HepG2 (cell line): ENCODE measurements at regions not wholly inside any gene's neighbourhood (a gene's known extent, or its start where the extent isn't known, plus 50 kb on each side); places are given as distances from the start of the nearest gene placed in this dataset.

Experiments
- ATAC-seq: fragments of 200-7000 bp; cut with Tn5 transposase; 3 replicates; pipeline ENCODE4 v1.9.1; 2020; ENCODE audit warnings: mild to moderate bottlenecking, moderate library complexity
- BruUV-seq: library from RNA; stranded (reverse); fragments of 400-500 nt; replicated peaks from 2 replicates; lab custom pipeline; 2021; lab: Mats Ljungman, UMichigan
- CTCF ChIA-PET: fragments of 300-600 bp; formaldehyde crosslinking; extraction: SDS; loops from one replicate; lab custom pipeline; 2021; ENCODE audit warnings: low total read pairs, inconsistent platforms, low intra/inter-chr PET ratio; lab: Yijun Ruan, JAX
- POLR2A ChIA-PET: fragments of 350-600 bp; sonication (Branson Sonifier 250); formaldehyde crosslinking; loops from one replicate; lab custom pipeline; 2020; ENCODE audit warnings: antibody characterized with exemption, inconsistent platforms; lab: Yijun Ruan, JAX
- DNase-seq: peaks from one replicate; pipeline ENCODE4 v3.0.0-alpha.2; 2015; ENCODE audit warnings: low spot score
- FAIRE-seq: peaks from 3 replicates; lab custom pipeline; 2011; peaks lifted over from hg19 to GRCh38; lab: Jason Lieb, UNC
- H2AFZ ChIP-seq: one replicate; pipeline ENCODE4 v1.6.1; 2011; ENCODE audit warnings: low read length, inconsistent platforms
- H3K27ac ChIP-seq: fragments of 300-600 bp; 3 replicates; pipeline ENCODE4 v1.8.0; 2011; ENCODE audit warnings: mixed run types, mild to moderate bottlenecking, mixed read lengths, low read length, inconsistent platforms; ENCODE audit not compliant: insufficient read depth; ENCODE audit errors: extremely low read length
- H3K27me3 ChIP-seq, 2 experiments: fragments of 200-600 bp in 1 of 2; 2 replicates in 1 of 2; 3 replicates in 1 of 2; pipeline versions ENCODE4 v1.6.0 to v1.8.0; 2011; ENCODE audit warnings: low read length in 2 of 2, mild to moderate bottlenecking in 2 of 2, moderate library complexity in 2 of 2, inconsistent platforms in 1 of 2; ENCODE audit not compliant: insufficient read depth in 2 of 2, control insufficient read depth in 1 of 2
- H3K36me3 ChIP-seq, 2 experiments: fragments of 200-600 bp in 1 of 2; replicated peaks in 1 of 2; 2 replicates in 1 of 2; 3 replicates in 1 of 2; pipeline versions ENCODE4 v1.5.1 to v1.8.0; 2011; ENCODE audit warnings: low read length in 2 of 2, inconsistent platforms in 1 of 2; ENCODE audit not compliant: insufficient read depth in 2 of 2, control insufficient read depth in 1 of 2
- H3K4me1 ChIP-seq: 2 replicates; pipeline ENCODE4 v1.5.1; 2012; ENCODE audit warnings: low read length, inconsistent platforms; ENCODE audit not compliant: insufficient read depth
- H3K4me2 ChIP-seq: 2 replicates; pipeline ENCODE4 v1.6.0; 2011; ENCODE audit warnings: low read depth, low read length, inconsistent platforms
- H3K4me3 ChIP-seq, 3 experiments: fragments of 200-600 bp in 1 of 3; sonication (generic), shearing (Covaris generic) in 1 of 3; replicated peaks in 1 of 3; 2 replicates each; pipeline ENCODE4 v1.5.1; 2011 to 2016; ENCODE audit warnings: low read length in 3 of 3, inconsistent platforms in 2 of 3, low read depth in 2 of 3, mild to moderate bottlenecking in 2 of 3, control low read depth in 1 of 3, mixed read lengths in 1 of 3; ENCODE audit not compliant: insufficient read depth in 1 of 3
- H3K79me2 ChIP-seq: one replicate; pipeline ENCODE4 v1.6.1; 2011; ENCODE audit warnings: low read length, inconsistent platforms; ENCODE audit not compliant: insufficient read depth
- H3K9ac ChIP-seq: 2 replicates; pipeline ENCODE4 v1.6.0; 2011; ENCODE audit warnings: mild to moderate bottlenecking, low read depth, low read length, inconsistent platforms; ENCODE audit not compliant: insufficient read depth
- H3K9me3 ChIP-seq: 2 replicates; pipeline ENCODE4 v1.5.1; 2012; ENCODE audit warnings: mild to moderate bottlenecking, low read length
- H4K20me1 ChIP-seq: 2 replicates; pipeline ENCODE4 v1.6.0; 2011; ENCODE audit warnings: inconsistent platforms, mild to moderate bottlenecking, low read length, moderate library complexity; ENCODE audit not compliant: insufficient read depth
- ARNT ChIP-seq: fragments of 450-650 bp; IDR thresholded peaks from 2 replicates; pipeline ENCODE4 v1.6.1; 2017
- ATF7-NPFF ChIP-seq: sonication (generic); formaldehyde crosslinking; IDR thresholded peaks from 2 replicates; pipeline ENCODE4 v1.8.1; 2023; ENCODE audit warnings: mild to moderate bottlenecking, low read depth, missing genetic modification reagents, moderate library complexity
- FOXA1 ChIP-seq, 2 experiments: fragments of 450-650 bp in 1 of 2; sonication (generic) in 1 of 2; formaldehyde crosslinking in 1 of 2; IDR thresholded peaks; 2 replicates each; pipeline versions ENCODE4 v1.4.0 to v1.6.1; 2016 to 2020; ENCODE audit warnings: missing genetic modification reagents in 1 of 2
- HOXA9 ChIP-seq: sonication (generic); formaldehyde crosslinking; IDR thresholded peaks from 2 replicates; pipeline ENCODE4 v1.8.1; 2022; ENCODE audit warnings: missing genetic modification reagents, mild to moderate bottlenecking, moderate library complexity, borderline replicate concordance
- MAFF ChIP-seq: IDR thresholded peaks from 2 replicates; pipeline ENCODE4 v1.6.1; 2011; ENCODE audit warnings: low read depth, low read length, improper control_type of control experiment
- NBN ChIP-seq: fragments of 450-650 bp; conservative IDR thresholded peaks from 2 replicates; pipeline ENCODE4 v1.6.1; 2017
- SIX1 ChIP-seq: sonication (generic); formaldehyde crosslinking; IDR thresholded peaks from 2 replicates; pipeline ENCODE4 v1.4.0; 2020; ENCODE audit warnings: missing genetic modification reagents, borderline replicate concordance
- SP5 ChIP-seq: IDR thresholded peaks from 2 replicates; pipeline ENCODE4 v1.6.1; 2016; ENCODE audit warnings: low read depth, borderline replicate concordance
- ZFAT ChIP-seq: sonication (generic); formaldehyde crosslinking; conservative IDR thresholded peaks from 2 replicates; pipeline ENCODE4 v1.8.1; 2023; ENCODE audit warnings: missing genetic modification reagents, inconsistent platforms
- ZKSCAN8 ChIP-seq: IDR thresholded peaks from 2 replicates; pipeline ENCODE4 v1.6.1; 2016; ENCODE audit warnings: borderline replicate concordance, missing genetic modification reagents, missing compliant biosample characterization
- ZNF30 ChIP-seq: sonication (generic); formaldehyde crosslinking; IDR thresholded peaks from 2 replicates; pipeline ENCODE4 v1.5.0; 2020; ENCODE audit warnings: mild to moderate bottlenecking, missing genetic modification reagents
- ZNF34 ChIP-seq: sonication (generic); formaldehyde crosslinking; IDR thresholded peaks from 2 replicates; pipeline ENCODE4 v1.4.0; 2020; ENCODE audit warnings: mild to moderate bottlenecking, missing genetic modification reagents, borderline replicate concordance
- WGBS: methylation state at CpG from one replicate; pipeline ENCODE4 v1.1.6; 2017; ENCODE audit warnings: low lambda C conversion rate; 5-methylcytosine and 5-hydroxymethylcytosine counted together
- in situ Hi-C: cut with HindIII; loops from 2 replicates; pipeline ENCODE4 v1.10.0; 2017; ENCODE audit warnings: low pct_unique_long_range_greater_than_20kb; ENCODE audit not compliant: extremely low pct_ligation_motif_present
- intact Hi-C: fragments of 100-400 bp; cut with micrococcal nuclease; formaldehyde crosslinking; loops from one replicate; pipeline ENCODE4 v1.10.0; 2022; ENCODE audit not compliant: unreplicated experiment
- TF ChIP-seq, protein P1 (sequence below): fragments of 450-650 bp; IDR thresholded peaks from 2 replicates; pipeline ENCODE4 v1.6.1; 2017
- TF ChIP-seq, protein P2 (sequence below): IDR thresholded peaks from 2 replicates; pipeline ENCODE4 v1.6.1; 2016; ENCODE audit warnings: missing biosample characterization, missing genetic modification reagents, low read depth
- TF ChIP-seq, protein P3 (sequence below): sonication (generic); formaldehyde crosslinking; IDR thresholded peaks from 2 replicates; pipeline ENCODE4 v1.5.0; 2020; ENCODE audit warnings: missing genetic modification reagents

DNA sequence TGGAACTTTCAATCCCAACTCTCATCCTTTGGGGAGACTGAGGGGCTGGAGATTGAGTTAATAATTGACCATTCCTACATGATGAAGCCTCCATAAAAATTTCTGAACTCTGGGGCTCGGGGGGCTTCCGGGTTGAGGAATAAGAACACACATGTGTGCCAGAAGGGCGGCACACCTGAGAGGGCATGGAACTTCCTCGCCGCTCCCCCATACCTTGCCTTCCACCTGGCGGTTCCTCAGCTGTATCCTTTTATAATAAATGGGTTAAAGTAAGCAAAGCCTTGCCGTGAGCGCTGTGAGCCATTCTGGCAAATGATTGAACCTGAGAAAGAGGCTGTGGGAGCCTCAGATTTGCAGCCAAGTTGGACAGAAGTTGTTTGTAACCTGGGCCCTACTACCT, 164.8 kb downstream of the LY86 start:
- WGBS = 61% methylated on average over 8 of the region's 8 CpGs
- FAIRE-seq (no peak), DNase-seq (no peak), ATAC-seq (no peak)
- Histone ChIP-seq H3K9ac (no peak overlapping the region), H2AFZ (no peak overlapping the region), H3K4me2 (no peak overlapping the region), H3K27me3 (peaks cover 2 to 12% of the 10 kb centered on the region in 2 experiments; a peak in 3 of 5 replicates), H3K36me3 (no peaks in the 10 kb centered on the region), H4K20me1 (no peaks in the 10 kb centered on the region), H3K27ac (no peak overlapping the region), H3K4me3 (no peak overlapping the region), H3K9me3 (no peaks in the 10 kb centered on the region), H3K79me2 (no peaks in the 10 kb centered on the region), H3K4me1 (peaks cover 29% of the 10 kb centered on the region)
- ChIA-PET POLR2A (no interaction called here), CTCF (no interaction called here)
- TF ChIP-seq, protein P1, sequence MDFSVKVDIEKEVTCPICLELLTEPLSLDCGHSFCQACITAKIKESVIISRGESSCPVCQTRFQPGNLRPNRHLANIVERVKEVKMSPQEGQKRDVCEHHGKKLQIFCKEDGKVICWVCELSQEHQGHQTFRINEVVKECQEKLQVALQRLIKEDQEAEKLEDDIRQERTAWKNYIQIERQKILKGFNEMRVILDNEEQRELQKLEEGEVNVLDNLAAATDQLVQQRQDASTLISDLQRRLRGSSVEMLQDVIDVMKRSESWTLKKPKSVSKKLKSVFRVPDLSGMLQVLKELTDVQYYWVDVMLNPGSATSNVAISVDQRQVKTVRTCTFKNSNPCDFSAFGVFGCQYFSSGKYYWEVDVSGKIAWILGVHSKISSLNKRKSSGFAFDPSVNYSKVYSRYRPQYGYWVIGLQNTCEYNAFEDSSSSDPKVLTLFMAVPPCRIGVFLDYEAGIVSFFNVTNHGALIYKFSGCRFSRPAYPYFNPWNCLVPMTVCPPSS = no peak
- TF ChIP-seq FOXA1 (IDR thresholded peaks at IDR 0.05) (no peak), FOXA1 (CRISPR knock-in tag; IDR thresholded peaks at IDR 0.05) (no peak), ZNF34 (no peak), NBN (no peak), ARNT (no peak), MAFF (no peak), SP5 (CRISPR knock-in tag) (no peak), ZKSCAN8 (CRISPR knock-in tag) (no peak), ZFAT (CRISPR knock-in tag) (no peak), SIX1 (no peak), HOXA9 (no peak), ZNF30 (CRISPR knock-in tag) (no peak), ATF7-NPFF (CRISPR knock-in tag) (no peak)
- TF ChIP-seq, protein P2, sequence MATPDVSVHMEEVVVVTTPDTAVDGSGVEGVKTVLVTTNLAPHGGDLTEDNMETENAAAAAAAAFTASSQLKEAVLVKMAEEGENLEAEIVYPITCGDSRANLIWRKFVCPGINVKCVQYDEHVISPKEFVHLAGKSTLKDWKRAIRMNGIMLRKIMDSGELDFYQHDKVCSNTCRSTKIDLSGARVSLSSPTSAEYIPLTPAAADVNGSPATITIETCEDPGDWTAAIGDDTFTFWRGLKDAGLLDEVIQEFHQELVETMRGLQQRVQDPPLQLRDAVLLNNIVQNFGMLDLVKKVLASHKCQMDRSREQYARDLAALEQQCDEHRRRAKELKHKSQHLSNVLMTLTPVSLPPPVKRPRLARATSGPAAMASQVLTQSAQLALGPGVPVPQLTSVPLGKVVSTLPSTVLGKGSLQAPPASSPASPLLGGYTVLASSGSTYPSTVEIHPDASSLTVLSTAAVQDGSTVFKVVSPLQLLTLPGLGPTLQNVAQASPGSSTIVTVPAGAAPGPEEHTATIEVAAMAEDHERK (CRISPR knock-in tag) = no peak
- TF ChIP-seq, protein P3, sequence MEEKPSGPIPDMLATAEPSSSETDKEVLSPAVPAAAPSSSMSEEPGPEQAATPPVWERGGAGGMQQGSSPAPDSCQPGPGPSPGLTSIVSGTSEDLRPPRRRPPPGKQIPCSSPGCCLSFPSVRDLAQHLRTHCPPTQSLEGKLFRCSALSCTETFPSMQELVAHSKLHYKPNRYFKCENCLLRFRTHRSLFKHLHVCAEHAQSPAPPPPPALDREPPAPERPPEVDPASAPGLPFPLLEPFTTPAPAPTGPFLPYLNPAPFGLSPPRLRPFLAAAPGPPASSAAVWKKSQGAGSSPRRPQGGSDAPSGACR = no peak
- intact Hi-C loops (no loop called here), in situ Hi-C loops (no loop called here)
- BruUV-seq = no TSS peak
